GM12875 (cell line): ENCODE measurements at regions not wholly inside any gene's neighbourhood (a gene's known extent, or its start where the extent isn't known, plus 50 kb on each side); places are given as distances from the start of the nearest gene placed in this dataset.

Source experiments
- H3K4me3 ChIP-seq: one replicate; pipeline ENCODE4 v1.5.1; 2011; ENCODE audit warnings: low read depth, low read length, control low read depth
- TF ChIP-seq, protein P1 (sequence below): IDR thresholded peaks from 2 replicates; pipeline ENCODE4 v1.5.1; 2011; ENCODE audit warnings: low read depth, mild to moderate bottlenecking, control low read depth, inconsistent platforms, low read length, moderate library complexity, borderline replicate concordance; ENCODE audit not compliant: insufficient read depth

DNA sequence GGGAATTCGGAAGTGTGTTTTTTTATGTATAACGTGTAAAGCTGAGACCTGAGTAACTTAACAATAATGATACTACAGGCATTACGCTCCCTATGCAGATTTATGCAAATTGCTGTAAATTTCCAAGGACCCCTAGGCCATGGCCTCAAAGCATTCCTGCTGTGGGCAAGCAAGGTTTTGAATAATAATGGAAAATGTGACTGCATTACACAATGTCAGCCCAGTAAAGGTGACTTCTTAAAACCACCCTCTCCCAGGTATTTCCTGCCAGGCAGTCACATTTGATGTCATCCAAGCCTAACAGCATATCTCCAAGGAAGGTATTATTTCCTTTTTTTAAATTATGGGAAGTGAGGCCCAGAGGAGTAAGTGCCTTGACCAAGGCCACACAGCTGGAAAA, 621.0 kb downstream of the BCL11B start:
- TF ChIP-seq, protein P1, sequence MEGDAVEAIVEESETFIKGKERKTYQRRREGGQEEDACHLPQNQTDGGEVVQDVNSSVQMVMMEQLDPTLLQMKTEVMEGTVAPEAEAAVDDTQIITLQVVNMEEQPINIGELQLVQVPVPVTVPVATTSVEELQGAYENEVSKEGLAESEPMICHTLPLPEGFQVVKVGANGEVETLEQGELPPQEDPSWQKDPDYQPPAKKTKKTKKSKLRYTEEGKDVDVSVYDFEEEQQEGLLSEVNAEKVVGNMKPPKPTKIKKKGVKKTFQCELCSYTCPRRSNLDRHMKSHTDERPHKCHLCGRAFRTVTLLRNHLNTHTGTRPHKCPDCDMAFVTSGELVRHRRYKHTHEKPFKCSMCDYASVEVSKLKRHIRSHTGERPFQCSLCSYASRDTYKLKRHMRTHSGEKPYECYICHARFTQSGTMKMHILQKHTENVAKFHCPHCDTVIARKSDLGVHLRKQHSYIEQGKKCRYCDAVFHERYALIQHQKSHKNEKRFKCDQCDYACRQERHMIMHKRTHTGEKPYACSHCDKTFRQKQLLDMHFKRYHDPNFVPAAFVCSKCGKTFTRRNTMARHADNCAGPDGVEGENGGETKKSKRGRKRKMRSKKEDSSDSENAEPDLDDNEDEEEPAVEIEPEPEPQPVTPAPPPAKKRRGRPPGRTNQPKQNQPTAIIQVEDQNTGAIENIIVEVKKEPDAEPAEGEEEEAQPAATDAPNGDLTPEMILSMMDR, result no peak
- H3K4me3 ChIP-seq, result no peak overlapping the region

DNA sequence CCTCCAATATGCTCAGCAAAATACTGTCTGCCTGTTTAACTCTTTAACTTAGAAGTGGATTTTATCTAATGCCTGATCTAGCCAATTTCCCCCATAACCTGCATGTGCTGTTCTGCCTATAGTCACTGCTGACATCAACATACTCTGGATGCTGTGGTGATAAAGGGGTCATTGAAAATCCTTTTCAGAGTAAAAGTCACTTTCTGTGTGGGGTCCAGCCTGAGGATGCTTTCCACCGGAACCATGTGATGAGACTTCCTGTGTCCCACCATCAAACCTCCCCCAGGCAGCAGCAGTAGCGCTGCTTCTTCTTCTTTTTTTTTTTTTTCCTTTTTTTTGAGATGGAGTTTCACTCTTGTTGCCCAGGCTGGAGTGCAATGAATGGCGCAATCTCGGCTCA, 607.0 kb downstream of the BCL11B start:
- TF ChIP-seq, protein P1, result no peak
- H3K4me3 ChIP-seq, result no peak overlapping the region

- H3K4me3 ChIP-seq, result no peak overlapping the region
- TF ChIP-seq, protein P1, result no peak
Observed at GRCh38 chr14:98666545-98666944, 605.5 kb downstream of the BCL11B start.

DNA sequence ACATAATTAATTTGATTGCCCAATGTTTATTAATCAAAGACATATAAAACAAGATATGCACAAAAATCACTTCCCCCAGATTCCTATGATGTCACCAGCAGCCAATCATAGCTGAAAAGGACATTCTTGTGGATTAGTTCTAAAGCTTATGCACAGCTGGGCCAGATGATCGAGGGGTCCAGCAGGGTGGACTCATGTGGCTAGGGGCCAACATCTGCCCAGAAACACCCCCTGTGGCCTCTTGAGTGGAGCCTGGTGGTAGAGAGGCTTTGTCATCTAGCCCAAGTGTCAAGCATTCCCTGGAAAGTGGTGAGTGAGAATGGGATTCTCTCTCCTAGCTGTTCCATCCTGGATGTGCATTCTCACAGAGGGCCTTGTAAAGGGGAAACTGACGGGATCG, 590.0 kb downstream of the BCL11B start:
- TF ChIP-seq, protein P1, result no peak
- no peak overlapping the region for H3K4me3 ChIP-seq

GRCh38 chr14:98682726-98683125, 589.3 kb downstream of the BCL11B start:
- no peak overlapping the region for H3K4me3 ChIP-seq
- TF ChIP-seq, protein P1, result no peak

GRCh38 chr14:98684468-98684867, 587.5 kb downstream of the BCL11B start:
- no peak overlapping the region for H3K4me3 ChIP-seq
- TF ChIP-seq, protein P1, result no peak

- no peak overlapping the region for H3K4me3 ChIP-seq
- TF ChIP-seq, protein P1, result no peak
Observed at GRCh38 chr14:98685725-98686124, 586.3 kb downstream of the BCL11B start.
